Liver (tissue), 8 donors: ENCODE measurements at regions not wholly inside any gene's neighbourhood (a gene's known extent, or its start where the extent isn't known, plus 50 kb on each side); places are given as distances from the start of the nearest gene placed in this dataset.

Experiments
- DNase-seq: peaks from one replicate; pipeline ENCODE4 v3.0.0-alpha.2; 2017; ENCODE audit warnings: low spot score
- H3K27ac ChIP-seq, 2 donors: one replicate each; pipeline ENCODE4 v1.7.0; 2013; ENCODE audit warnings: inconsistent platforms in 2 of 2, low read length in 2 of 2, control low read depth in 1 of 2, low read depth in 1 of 2, mild to moderate bottlenecking in 1 of 2
- H3K27me3 ChIP-seq, 4 donors: one replicate each; pipeline versions ENCODE4 v1.6.1 to v1.7.0; 2013; ENCODE audit warnings: low read length in 3 of 4, inconsistent platforms in 1 of 4, mild to moderate bottlenecking in 1 of 4, moderate library complexity in 1 of 4; ENCODE audit not compliant: control insufficient read depth in 4 of 4, insufficient read depth in 4 of 4
- H3K36me3 ChIP-seq, 4 donors: one replicate each; pipeline versions ENCODE4 v1.6.1 to v1.7.0; 2013; ENCODE audit warnings: low read length in 3 of 4, mild to moderate bottlenecking in 3 of 4, low read depth in 1 of 4, moderate library complexity in 1 of 4; ENCODE audit not compliant: control insufficient read depth in 4 of 4, insufficient read depth in 3 of 4
- H3K4me1 ChIP-seq, 4 donors: one replicate each; pipeline versions ENCODE4 v1.6.1 to v1.7.0; 2013; ENCODE audit warnings: low read length in 3 of 4, mild to moderate bottlenecking in 3 of 4, moderate library complexity in 1 of 4; ENCODE audit not compliant: control insufficient read depth in 4 of 4, insufficient read depth in 4 of 4
- H3K4me3 ChIP-seq, 3 donors: one replicate each; pipeline versions ENCODE4 v1.6.1 to v1.7.0; 2013; ENCODE audit warnings: low read length in 3 of 3, control low read depth in 1 of 3, low read depth in 1 of 3, mild to moderate bottlenecking in 1 of 3
- H3K9ac ChIP-seq, 2 donors: one replicate each; pipeline ENCODE4 v1.7.0; 2013; ENCODE audit warnings: low read length in 2 of 2, mild to moderate bottlenecking in 2 of 2, moderate library complexity in 2 of 2, control low read depth in 1 of 2, low read depth in 1 of 2
- H3K9me3 ChIP-seq, 4 donors: one replicate each; pipeline versions ENCODE4 v1.6.1 to v1.7.0; 2013; ENCODE audit warnings: low read length in 3 of 4; ENCODE audit not compliant: control insufficient read depth in 4 of 4
- FOXA1 ChIP-seq: IDR thresholded peaks from 2 replicates; pipeline ENCODE4 v1.6.1; 2016; ENCODE audit warnings: antibody characterized with exemption
- GABPA ChIP-seq, 2 donors: IDR thresholded peaks in 1 of 2; conservative IDR thresholded peaks in 1 of 2; 2 replicates each; pipeline ENCODE4 v1.6.1; 2016; ENCODE audit warnings: antibody characterized with exemption in 2 of 2, mild to moderate bottlenecking in 1 of 2, moderate library complexity in 1 of 2
- HNF4A ChIP-seq, 2 donors: conservative IDR thresholded peaks; 2 replicates each; pipeline ENCODE4 v1.6.1; 2016; ENCODE audit warnings: antibody characterized with exemption in 2 of 2, mild to moderate bottlenecking in 2 of 2
- JUND ChIP-seq, 2 donors: IDR thresholded peaks; 2 replicates each; pipeline ENCODE4 v1.6.1; 2016; ENCODE audit warnings: antibody characterized with exemption in 2 of 2
- NR2F2 ChIP-seq: IDR thresholded peaks from 2 replicates; pipeline ENCODE4 v1.6.1; 2016; ENCODE audit warnings: antibody characterized with exemption
- RAD21 ChIP-seq, 2 donors: IDR thresholded peaks; 2 replicates each; pipeline ENCODE4 v1.6.1; 2016; ENCODE audit warnings: antibody characterized with exemption in 2 of 2, mild to moderate bottlenecking in 2 of 2
- RXRA ChIP-seq, 2 donors: IDR thresholded peaks; 2 replicates each; pipeline ENCODE4 v1.6.1; 2017 to 2018; ENCODE audit warnings: antibody characterized with exemption in 2 of 2, mild to moderate bottlenecking in 1 of 2
- TAF1 ChIP-seq: conservative IDR thresholded peaks from 2 replicates; pipeline ENCODE4 v1.6.1; 2016; ENCODE audit warnings: antibody characterized with exemption, mild to moderate bottlenecking
- YY1 ChIP-seq: IDR thresholded peaks from 2 replicates; pipeline ENCODE4 v1.6.1; 2016; ENCODE audit warnings: antibody characterized with exemption, mild to moderate bottlenecking
- whole genome bisulfite sequencing: extraction: QIAGEN DNeasy Blood & Tissue Kit; methylation state at CpG from one replicate; pipeline ENCODE4 v1.1.7; 2013; 5-methylcytosine and 5-hydroxymethylcytosine counted together
- TF ChIP-seq, protein P1 (sequence below): fragments of 150-350 bp; IDR thresholded peaks from 2 replicates; pipeline ENCODE4 v1.5.1; 2017; ENCODE audit warnings: improper control_type of control experiment, low read depth, low read length; ENCODE audit not compliant: missing input control
- TF ChIP-seq, protein P2 (sequence below): IDR thresholded peaks from 2 replicates; pipeline ENCODE4 v1.6.1; 2016; ENCODE audit warnings: antibody characterized with exemption
- TF ChIP-seq, protein P3 (sequence below): IDR thresholded peaks from 2 replicates; pipeline ENCODE4 v1.6.1; 2016; ENCODE audit warnings: antibody characterized with exemption
- TF ChIP-seq, protein P4 (sequence below): IDR thresholded peaks from 2 replicates; pipeline ENCODE4 v1.6.1; 2016; ENCODE audit warnings: antibody characterized with exemption
- TF ChIP-seq, protein P5 (sequence below): IDR thresholded peaks from 2 replicates; pipeline ENCODE4 v1.6.1; 2016; ENCODE audit warnings: antibody characterized with exemption, mild to moderate bottlenecking
- donor health status: healthy.
- donor health status: healthy.
- donor health status: healthy.
- donor health status: healthy.
- donor health status: healthy.

DNA sequence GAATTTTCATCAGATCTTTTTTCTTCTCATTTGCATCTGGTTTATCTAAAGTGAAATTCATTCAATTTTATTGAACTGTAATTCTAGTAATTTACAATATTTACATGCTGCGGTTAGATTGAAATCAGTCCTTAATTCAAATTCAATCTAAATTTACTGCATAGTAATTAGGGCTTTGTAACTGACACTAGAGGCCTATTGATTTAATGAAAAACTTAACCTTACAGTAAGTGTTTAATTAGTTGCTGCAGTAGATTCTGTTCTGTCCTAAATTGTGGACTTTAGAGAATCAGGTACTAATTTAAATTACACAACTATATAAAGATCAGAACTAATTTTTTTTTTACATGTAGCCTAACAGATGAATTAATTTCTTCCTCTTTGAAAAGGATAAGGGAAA, 758.8 kb upstream of the TENM3 start:
- no peaks in the 10 kb centered on the region for H3K4me1 ChIP-seq
- no peak overlapping the region for H3K4me3 ChIP-seq
- no peaks in the 10 kb centered on the region for H3K27me3 ChIP-seq
- H3K27ac ChIP-seq = no peak overlapping the region
- no peak for DNase-seq
- no peaks in the 10 kb centered on the region for H3K36me3 ChIP-seq
- H3K9ac ChIP-seq = no peak overlapping the region
- no peaks in the 10 kb centered on the region for H3K9me3 ChIP-seq
- no peak for TF ChIP-seq RXRA (IDR thresholded peaks at IDR 0.05)
- no peak for TF ChIP-seq GABPA (IDR thresholded peaks at IDR 0.05 in 1 of 2, conservative IDR thresholded peaks at IDR 0.05 in 1 of 2)
- TF ChIP-seq, protein P1, sequence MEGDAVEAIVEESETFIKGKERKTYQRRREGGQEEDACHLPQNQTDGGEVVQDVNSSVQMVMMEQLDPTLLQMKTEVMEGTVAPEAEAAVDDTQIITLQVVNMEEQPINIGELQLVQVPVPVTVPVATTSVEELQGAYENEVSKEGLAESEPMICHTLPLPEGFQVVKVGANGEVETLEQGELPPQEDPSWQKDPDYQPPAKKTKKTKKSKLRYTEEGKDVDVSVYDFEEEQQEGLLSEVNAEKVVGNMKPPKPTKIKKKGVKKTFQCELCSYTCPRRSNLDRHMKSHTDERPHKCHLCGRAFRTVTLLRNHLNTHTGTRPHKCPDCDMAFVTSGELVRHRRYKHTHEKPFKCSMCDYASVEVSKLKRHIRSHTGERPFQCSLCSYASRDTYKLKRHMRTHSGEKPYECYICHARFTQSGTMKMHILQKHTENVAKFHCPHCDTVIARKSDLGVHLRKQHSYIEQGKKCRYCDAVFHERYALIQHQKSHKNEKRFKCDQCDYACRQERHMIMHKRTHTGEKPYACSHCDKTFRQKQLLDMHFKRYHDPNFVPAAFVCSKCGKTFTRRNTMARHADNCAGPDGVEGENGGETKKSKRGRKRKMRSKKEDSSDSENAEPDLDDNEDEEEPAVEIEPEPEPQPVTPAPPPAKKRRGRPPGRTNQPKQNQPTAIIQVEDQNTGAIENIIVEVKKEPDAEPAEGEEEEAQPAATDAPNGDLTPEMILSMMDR = no peak
- TF ChIP-seq, protein P2, sequence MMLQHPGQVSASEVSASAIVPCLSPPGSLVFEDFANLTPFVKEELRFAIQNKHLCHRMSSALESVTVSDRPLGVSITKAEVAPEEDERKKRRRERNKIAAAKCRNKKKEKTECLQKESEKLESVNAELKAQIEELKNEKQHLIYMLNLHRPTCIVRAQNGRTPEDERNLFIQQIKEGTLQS = no peak
- no peak for TF ChIP-seq NR2F2
- TF ChIP-seq, protein P3, sequence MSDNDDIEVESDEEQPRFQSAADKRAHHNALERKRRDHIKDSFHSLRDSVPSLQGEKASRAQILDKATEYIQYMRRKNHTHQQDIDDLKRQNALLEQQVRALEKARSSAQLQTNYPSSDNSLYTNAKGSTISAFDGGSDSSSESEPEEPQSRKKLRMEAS = no peak
- no peak for TF ChIP-seq YY1
- 77% methylated on average over 1 of the region's 1 CpG for WGBS

DNA sequence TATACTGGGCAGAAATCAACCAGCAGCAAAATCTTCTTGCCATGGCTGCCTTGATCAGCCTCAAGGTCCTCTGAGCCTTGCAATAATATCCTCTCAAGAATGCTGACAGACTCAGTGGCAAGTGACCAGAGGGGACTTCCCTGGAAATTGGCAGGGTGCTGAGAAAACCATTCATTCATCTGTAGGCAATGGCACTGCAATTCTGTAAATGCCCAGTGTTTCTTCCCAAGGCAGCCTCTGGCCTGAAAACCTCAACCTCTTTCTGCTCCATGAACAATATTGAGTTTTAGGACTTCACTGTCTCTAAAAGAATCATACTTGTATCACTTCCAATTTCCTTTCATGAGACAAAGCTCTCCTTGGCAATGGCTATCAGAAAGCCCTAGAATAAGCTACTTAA, 754.3 kb upstream of the TENM3 start:
- H3K4me1 ChIP-seq = no peaks in the 10 kb centered on the region
- H3K36me3 ChIP-seq = no peaks in the 10 kb centered on the region
- H3K4me3 ChIP-seq = no peak overlapping the region
- TF ChIP-seq FOXA1 = no peak
- TF ChIP-seq RAD21 (IDR thresholded peaks at IDR 0.05) = no peak
- TF ChIP-seq RXRA (IDR thresholded peaks at IDR 0.05) = no peak
- no peak for TF ChIP-seq JUND (IDR thresholded peaks at IDR 0.05)
- TF ChIP-seq, protein P3 = no peak
- TF ChIP-seq GABPA (IDR thresholded peaks at IDR 0.05 in 1 of 2, conservative IDR thresholded peaks at IDR 0.05 in 1 of 2) = no peak
- TF ChIP-seq, protein P2 = no peak
- TF ChIP-seq, protein P4, sequence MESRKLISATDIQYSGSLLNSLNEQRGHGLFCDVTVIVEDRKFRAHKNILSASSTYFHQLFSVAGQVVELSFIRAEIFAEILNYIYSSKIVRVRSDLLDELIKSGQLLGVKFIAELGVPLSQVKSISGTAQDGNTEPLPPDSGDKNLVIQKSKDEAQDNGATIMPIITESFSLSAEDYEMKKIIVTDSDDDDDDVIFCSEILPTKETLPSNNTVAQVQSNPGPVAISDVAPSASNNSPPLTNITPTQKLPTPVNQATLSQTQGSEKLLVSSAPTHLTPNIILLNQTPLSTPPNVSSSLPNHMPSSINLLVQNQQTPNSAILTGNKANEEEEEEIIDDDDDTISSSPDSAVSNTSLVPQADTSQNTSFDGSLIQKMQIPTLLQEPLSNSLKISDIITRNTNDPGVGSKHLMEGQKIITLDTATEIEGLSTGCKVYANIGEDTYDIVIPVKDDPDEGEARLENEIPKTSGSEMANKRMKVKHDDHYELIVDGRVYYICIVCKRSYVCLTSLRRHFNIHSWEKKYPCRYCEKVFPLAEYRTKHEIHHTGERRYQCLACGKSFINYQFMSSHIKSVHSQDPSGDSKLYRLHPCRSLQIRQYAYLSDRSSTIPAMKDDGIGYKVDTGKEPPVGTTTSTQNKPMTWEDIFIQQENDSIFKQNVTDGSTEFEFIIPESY = no peak
- TF ChIP-seq, protein P5, sequence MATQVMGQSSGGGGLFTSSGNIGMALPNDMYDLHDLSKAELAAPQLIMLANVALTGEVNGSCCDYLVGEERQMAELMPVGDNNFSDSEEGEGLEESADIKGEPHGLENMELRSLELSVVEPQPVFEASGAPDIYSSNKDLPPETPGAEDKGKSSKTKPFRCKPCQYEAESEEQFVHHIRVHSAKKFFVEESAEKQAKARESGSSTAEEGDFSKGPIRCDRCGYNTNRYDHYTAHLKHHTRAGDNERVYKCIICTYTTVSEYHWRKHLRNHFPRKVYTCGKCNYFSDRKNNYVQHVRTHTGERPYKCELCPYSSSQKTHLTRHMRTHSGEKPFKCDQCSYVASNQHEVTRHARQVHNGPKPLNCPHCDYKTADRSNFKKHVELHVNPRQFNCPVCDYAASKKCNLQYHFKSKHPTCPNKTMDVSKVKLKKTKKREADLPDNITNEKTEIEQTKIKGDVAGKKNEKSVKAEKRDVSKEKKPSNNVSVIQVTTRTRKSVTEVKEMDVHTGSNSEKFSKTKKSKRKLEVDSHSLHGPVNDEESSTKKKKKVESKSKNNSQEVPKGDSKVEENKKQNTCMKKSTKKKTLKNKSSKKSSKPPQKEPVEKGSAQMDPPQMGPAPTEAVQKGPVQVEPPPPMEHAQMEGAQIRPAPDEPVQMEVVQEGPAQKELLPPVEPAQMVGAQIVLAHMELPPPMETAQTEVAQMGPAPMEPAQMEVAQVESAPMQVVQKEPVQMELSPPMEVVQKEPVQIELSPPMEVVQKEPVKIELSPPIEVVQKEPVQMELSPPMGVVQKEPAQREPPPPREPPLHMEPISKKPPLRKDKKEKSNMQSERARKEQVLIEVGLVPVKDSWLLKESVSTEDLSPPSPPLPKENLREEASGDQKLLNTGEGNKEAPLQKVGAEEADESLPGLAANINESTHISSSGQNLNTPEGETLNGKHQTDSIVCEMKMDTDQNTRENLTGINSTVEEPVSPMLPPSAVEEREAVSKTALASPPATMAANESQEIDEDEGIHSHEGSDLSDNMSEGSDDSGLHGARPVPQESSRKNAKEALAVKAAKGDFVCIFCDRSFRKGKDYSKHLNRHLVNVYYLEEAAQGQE = no peak
- TF ChIP-seq NR2F2 = no peak
- no peak for TF ChIP-seq HNF4A (conservative IDR thresholded peaks at IDR 0.05)
- no peak for TF ChIP-seq YY1
- no peak for TF ChIP-seq TAF1
- TF ChIP-seq, protein P1 = no peak
- no peaks in the 10 kb centered on the region for H3K27me3 ChIP-seq
- H3K27ac ChIP-seq = no peak overlapping the region
- DNase-seq = no peak
- H3K9me3 ChIP-seq = no peaks in the 10 kb centered on the region
- no peak overlapping the region for H3K9ac ChIP-seq
